ENCODE measurements at regions not wholly inside any gene's neighbourhood (a gene's known extent, or its start where the extent isn't known, plus 50 kb on each side); places are given as distances from the start of the nearest gene placed in this dataset.

- TF ChIP-seq ZNF354C (tag by site-specific recombination; IDR thresholded peaks at IDR 0.05; ENCODE audit: borderline replicate concordance, low read depth) (no peak), ZNF23 (tag by site-specific recombination; IDR thresholded peaks at IDR 0.05; ENCODE audit: borderline replicate concordance) (no peak), CTCF (tag by site-specific recombination; IDR thresholded peaks at IDR 0.05) (no peak), ZBTB48 (tag by site-specific recombination; IDR thresholded peaks at IDR 0.05) (no peak), PRDM6 (tag by site-specific recombination; IDR thresholded peaks at IDR 0.05) (no peak), ZNF169 (tag by site-specific recombination; IDR thresholded peaks at IDR 0.05) (no peak), ZNF529 (tag by site-specific recombination; IDR thresholded peaks at IDR 0.05; ENCODE audit: insufficient replicate concordance) (no peak), ZNF155 (tag by site-specific recombination; IDR thresholded peaks at IDR 0.05) (no peak), ZNF670 (tag by site-specific recombination; IDR thresholded peaks at IDR 0.05; ENCODE audit: low read depth) (no peak), ZNF146 (tag by site-specific recombination; IDR thresholded peaks at IDR 0.05) (no peak), ZNF416 (tag by site-specific recombination; IDR thresholded peaks at IDR 0.05) (no peak)
- TF ChIP-seq, protein P1, sequence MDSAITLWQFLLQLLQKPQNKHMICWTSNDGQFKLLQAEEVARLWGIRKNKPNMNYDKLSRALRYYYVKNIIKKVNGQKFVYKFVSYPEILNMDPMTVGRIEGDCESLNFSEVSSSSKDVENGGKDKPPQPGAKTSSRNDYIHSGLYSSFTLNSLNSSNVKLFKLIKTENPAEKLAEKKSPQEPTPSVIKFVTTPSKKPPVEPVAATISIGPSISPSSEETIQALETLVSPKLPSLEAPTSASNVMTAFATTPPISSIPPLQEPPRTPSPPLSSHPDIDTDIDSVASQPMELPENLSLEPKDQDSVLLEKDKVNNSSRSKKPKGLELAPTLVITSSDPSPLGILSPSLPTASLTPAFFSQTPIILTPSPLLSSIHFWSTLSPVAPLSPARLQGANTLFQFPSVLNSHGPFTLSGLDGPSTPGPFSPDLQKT (IDR thresholded peaks at IDR 0.05; ENCODE audit: borderline replicate concordance, low read depth, low read length) = no peak
- TF ChIP-seq, protein P2, sequence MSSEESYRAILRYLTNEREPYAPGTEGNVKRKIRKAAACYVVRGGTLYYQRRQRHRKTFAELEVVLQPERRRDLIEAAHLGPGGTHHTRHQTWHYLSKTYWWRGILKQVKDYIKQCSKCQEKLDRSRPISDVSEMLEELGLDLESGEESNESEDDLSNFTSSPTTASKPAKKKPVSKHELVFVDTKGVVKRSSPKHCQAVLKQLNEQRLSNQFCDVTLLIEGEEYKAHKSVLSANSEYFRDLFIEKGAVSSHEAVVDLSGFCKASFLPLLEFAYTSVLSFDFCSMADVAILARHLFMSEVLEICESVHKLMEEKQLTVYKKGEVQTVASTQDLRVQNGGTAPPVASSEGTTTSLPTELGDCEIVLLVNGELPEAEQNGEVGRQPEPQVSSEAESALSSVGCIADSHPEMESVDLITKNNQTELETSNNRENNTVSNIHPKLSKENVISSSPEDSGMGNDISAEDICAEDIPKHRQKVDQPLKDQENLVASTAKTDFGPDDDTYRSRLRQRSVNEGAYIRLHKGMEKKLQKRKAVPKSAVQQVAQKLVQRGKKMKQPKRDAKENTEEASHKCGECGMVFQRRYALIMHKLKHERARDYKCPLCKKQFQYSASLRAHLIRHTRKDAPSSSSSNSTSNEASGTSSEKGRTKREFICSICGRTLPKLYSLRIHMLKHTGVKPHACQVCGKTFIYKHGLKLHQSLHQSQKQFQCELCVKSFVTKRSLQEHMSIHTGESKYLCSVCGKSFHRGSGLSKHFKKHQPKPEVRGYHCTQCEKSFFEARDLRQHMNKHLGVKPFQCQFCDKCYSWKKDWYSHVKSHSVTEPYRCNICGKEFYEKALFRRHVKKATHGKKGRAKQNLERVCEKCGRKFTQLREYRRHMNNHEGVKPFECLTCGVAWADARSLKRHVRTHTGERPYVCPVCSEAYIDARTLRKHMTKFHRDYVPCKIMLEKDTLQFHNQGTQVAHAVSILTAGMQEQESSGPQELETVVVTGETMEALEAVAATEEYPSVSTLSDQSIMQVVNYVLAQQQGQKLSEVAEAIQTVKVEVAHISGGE (tag by site-specific recombination; conservative IDR thresholded peaks at IDR 0.05; ENCODE audit: low read depth) = no peak
Measured at GRCh38 chr11:134531327-134532130, 119.5 kb upstream of the B3GAT1 start.

Measured in HEK293 (cell line).